HepG2 (cell line): ENCODE measurements at regions not wholly inside any gene's neighbourhood (a gene's known extent, or its start where the extent isn't known, plus 50 kb on each side); places are given as distances from the start of the nearest gene placed in this dataset.

Source experiments
- ATAC-seq: fragments of 200-7000 bp; cut with Tn5 transposase; 3 replicates; pipeline ENCODE4 v1.9.1; 2020; ENCODE audit warnings: mild to moderate bottlenecking, moderate library complexity
- BruUV-seq: library from RNA; stranded (reverse); fragments of 400-500 nt; replicated peaks from 2 replicates; lab custom pipeline; 2021; lab: Mats Ljungman, UMichigan
- CTCF ChIA-PET: fragments of 300-600 bp; formaldehyde crosslinking; extraction: SDS; loops from one replicate; lab custom pipeline; 2021; ENCODE audit warnings: low total read pairs, inconsistent platforms, low intra/inter-chr PET ratio; lab: Yijun Ruan, JAX
- POLR2A ChIA-PET: fragments of 350-600 bp; sonication (Branson Sonifier 250); formaldehyde crosslinking; loops from one replicate; lab custom pipeline; 2020; ENCODE audit warnings: antibody characterized with exemption, inconsistent platforms; lab: Yijun Ruan, JAX
- DNase-seq: peaks from one replicate; pipeline ENCODE4 v3.0.0-alpha.2; 2015; ENCODE audit warnings: low spot score
- FAIRE-seq: peaks from 3 replicates; lab custom pipeline; 2011; peaks lifted over from hg19 to GRCh38; lab: Jason Lieb, UNC
- H2AFZ ChIP-seq: one replicate; pipeline ENCODE4 v1.6.1; 2011; ENCODE audit warnings: low read length, inconsistent platforms
- H3K27ac ChIP-seq: fragments of 300-600 bp; 3 replicates; pipeline ENCODE4 v1.8.0; 2011; ENCODE audit warnings: mixed run types, mild to moderate bottlenecking, mixed read lengths, low read length, inconsistent platforms; ENCODE audit not compliant: insufficient read depth; ENCODE audit errors: extremely low read length
- H3K27me3 ChIP-seq, 2 experiments: fragments of 200-600 bp in 1 of 2; 2 replicates in 1 of 2; 3 replicates in 1 of 2; pipeline versions ENCODE4 v1.6.0 to v1.8.0; 2011; ENCODE audit warnings: low read length in 2 of 2, mild to moderate bottlenecking in 2 of 2, moderate library complexity in 2 of 2, inconsistent platforms in 1 of 2; ENCODE audit not compliant: insufficient read depth in 2 of 2, control insufficient read depth in 1 of 2
- H3K36me3 ChIP-seq, 2 experiments: fragments of 200-600 bp in 1 of 2; replicated peaks in 1 of 2; 2 replicates in 1 of 2; 3 replicates in 1 of 2; pipeline versions ENCODE4 v1.5.1 to v1.8.0; 2011; ENCODE audit warnings: low read length in 2 of 2, inconsistent platforms in 1 of 2; ENCODE audit not compliant: insufficient read depth in 2 of 2, control insufficient read depth in 1 of 2
- H3K4me1 ChIP-seq: 2 replicates; pipeline ENCODE4 v1.5.1; 2012; ENCODE audit warnings: low read length, inconsistent platforms; ENCODE audit not compliant: insufficient read depth
- H3K4me2 ChIP-seq: 2 replicates; pipeline ENCODE4 v1.6.0; 2011; ENCODE audit warnings: low read depth, low read length, inconsistent platforms
- H3K4me3 ChIP-seq, 3 experiments: fragments of 200-600 bp in 1 of 3; sonication (generic), shearing (Covaris generic) in 1 of 3; replicated peaks in 1 of 3; 2 replicates each; pipeline ENCODE4 v1.5.1; 2011 to 2016; ENCODE audit warnings: low read length in 3 of 3, inconsistent platforms in 2 of 3, low read depth in 2 of 3, mild to moderate bottlenecking in 2 of 3, control low read depth in 1 of 3, mixed read lengths in 1 of 3; ENCODE audit not compliant: insufficient read depth in 1 of 3
- H3K79me2 ChIP-seq: one replicate; pipeline ENCODE4 v1.6.1; 2011; ENCODE audit warnings: low read length, inconsistent platforms; ENCODE audit not compliant: insufficient read depth
- H3K9ac ChIP-seq: 2 replicates; pipeline ENCODE4 v1.6.0; 2011; ENCODE audit warnings: mild to moderate bottlenecking, low read depth, low read length, inconsistent platforms; ENCODE audit not compliant: insufficient read depth
- H3K9me3 ChIP-seq: 2 replicates; pipeline ENCODE4 v1.5.1; 2012; ENCODE audit warnings: mild to moderate bottlenecking, low read length
- H4K20me1 ChIP-seq: 2 replicates; pipeline ENCODE4 v1.6.0; 2011; ENCODE audit warnings: inconsistent platforms, mild to moderate bottlenecking, low read length, moderate library complexity; ENCODE audit not compliant: insufficient read depth
- HDAC1 ChIP-seq: sonication (generic); formaldehyde crosslinking; IDR thresholded peaks from 2 replicates; pipeline ENCODE4 v1.5.1; 2020; ENCODE audit warnings: mild to moderate bottlenecking, missing genetic modification reagents
- HNRNPH1 ChIP-seq: fragments of 200-400 bp; formaldehyde crosslinking; optimal IDR thresholded peaks from 2 replicates; pipeline ENCODE3; 2017; ENCODE audit warnings: mild to moderate bottlenecking, low read depth, low read length
- KMT2B ChIP-seq: IDR thresholded peaks from 2 replicates; pipeline ENCODE4 v1.6.1; 2016; ENCODE audit warnings: missing genetic modification reagents, missing compliant biosample characterization
- MYNN ChIP-seq: sonication (generic); formaldehyde crosslinking; IDR thresholded peaks from 2 replicates; pipeline ENCODE4 v1.4.0; 2020; ENCODE audit warnings: mild to moderate bottlenecking, low read depth, missing genetic modification reagents
- NR3C1 ChIP-seq: sonication (generic); formaldehyde crosslinking; IDR thresholded peaks from 2 replicates; pipeline ENCODE4 v1.4.0; 2020; ENCODE audit warnings: missing genetic modification reagents
- RBFOX2 ChIP-seq: fragments of 200-400 bp; formaldehyde crosslinking; IDR thresholded peaks from 2 replicates; pipeline ENCODE4 v1.6.1; 2017; ENCODE audit warnings: low read depth, mild to moderate bottlenecking, low read length
- RORA ChIP-seq: sonication (generic); formaldehyde crosslinking; IDR thresholded peaks from 2 replicates; pipeline ENCODE4 v1.5.0; 2020; ENCODE audit warnings: mild to moderate bottlenecking, missing genetic modification reagents, moderate library complexity
- SKI ChIP-seq: fragments of 450-650 bp; IDR thresholded peaks from one replicate; pipeline ENCODE4 v1.6.1; 2018; ENCODE audit warnings: mild to moderate bottlenecking; ENCODE audit not compliant: partially characterized antibody
- ZNF703 ChIP-seq: sonication (generic); formaldehyde crosslinking; IDR thresholded peaks from 2 replicates; pipeline ENCODE4 v1.5.1; 2020; ENCODE audit warnings: missing genetic modification reagents, mild to moderate bottlenecking, moderate library complexity, borderline replicate concordance
- WGBS: methylation state at CpG from one replicate; pipeline ENCODE4 v1.1.6; 2017; ENCODE audit warnings: low lambda C conversion rate; 5-methylcytosine and 5-hydroxymethylcytosine counted together
- in situ Hi-C: cut with HindIII; loops from 2 replicates; pipeline ENCODE4 v1.10.0; 2017; ENCODE audit warnings: low pct_unique_long_range_greater_than_20kb; ENCODE audit not compliant: extremely low pct_ligation_motif_present
- intact Hi-C: fragments of 100-400 bp; cut with micrococcal nuclease; formaldehyde crosslinking; loops from one replicate; pipeline ENCODE4 v1.10.0; 2022; ENCODE audit not compliant: unreplicated experiment
- TF ChIP-seq, protein P1 (sequence below): sonication (generic); formaldehyde crosslinking; IDR thresholded peaks from 2 replicates; pipeline ENCODE4 v1.8.1; 2023; ENCODE audit warnings: mild to moderate bottlenecking, missing genetic modification reagents
- TF ChIP-seq, protein P2 (sequence below): sonication (generic); formaldehyde crosslinking; IDR thresholded peaks from 2 replicates; pipeline ENCODE4 v1.4.0; 2020; ENCODE audit warnings: missing genetic modification reagents
- TF ChIP-seq, protein P3 (sequence below): sonication (generic); formaldehyde crosslinking; IDR thresholded peaks from 2 replicates; pipeline ENCODE4 v1.8.1; 2023; ENCODE audit warnings: missing genetic modification reagents, mild to moderate bottlenecking, borderline replicate concordance

DNA sequence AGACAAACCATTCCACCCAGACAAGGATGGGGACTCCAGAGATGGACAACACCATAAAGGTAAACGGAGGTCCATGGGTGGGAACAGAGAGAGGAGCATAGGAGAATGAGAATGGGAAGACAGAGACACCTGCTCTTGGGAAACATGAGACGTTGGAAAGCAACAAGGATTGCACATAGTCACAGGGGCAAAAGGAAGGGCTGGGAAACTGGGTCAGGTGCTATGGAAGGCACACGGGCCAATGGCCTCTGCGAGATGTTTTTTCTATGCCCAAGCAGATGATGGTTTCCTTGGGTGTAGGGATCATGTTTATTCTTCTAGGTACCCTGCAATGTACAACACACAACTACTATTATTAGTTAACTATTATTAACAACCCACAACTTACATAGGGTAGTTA is 143.6 kb upstream of the AGAP1 start:
- Histone ChIP-seq H3K79me2 (no peaks in the 10 kb centered on the region), H3K4me2 (no peak overlapping the region), H3K9me3 (no peaks in the 10 kb centered on the region), H3K4me3 (no peak overlapping the region), H4K20me1 (no peaks in the 10 kb centered on the region), H2AFZ (no peak overlapping the region), H3K27me3 (peaks cover 2 to 62% of the 10 kb centered on the region in 2 experiments; a peak in 4 of 5 replicates), H3K27ac (no peak overlapping the region), H3K36me3 (no peaks in the 10 kb centered on the region), H3K9ac (no peak overlapping the region), H3K4me1 (no peaks in the 10 kb centered on the region)
- DNase-seq, result no peak
- ChIA-PET POLR2A (no interaction called here), CTCF (no interaction called here)
- in situ Hi-C loops, result no loop called here
- no peak for FAIRE-seq
- BruUV-seq, result no TSS peak
- 4% methylated on average over 4 of the region's 4 CpGs for WGBS
- no peak for ATAC-seq
- TF ChIP-seq RORA (no peak), HNRNPH1 (no peak), ZNF703 (CRISPR knock-in tag) (no peak), NR3C1 (no peak), HDAC1 (no peak), SKI (no peak), KMT2B (CRISPR knock-in tag) (no peak), MYNN (CRISPR knock-in tag) (no peak), RBFOX2 (no peak)
- TF ChIP-seq, protein P1, sequence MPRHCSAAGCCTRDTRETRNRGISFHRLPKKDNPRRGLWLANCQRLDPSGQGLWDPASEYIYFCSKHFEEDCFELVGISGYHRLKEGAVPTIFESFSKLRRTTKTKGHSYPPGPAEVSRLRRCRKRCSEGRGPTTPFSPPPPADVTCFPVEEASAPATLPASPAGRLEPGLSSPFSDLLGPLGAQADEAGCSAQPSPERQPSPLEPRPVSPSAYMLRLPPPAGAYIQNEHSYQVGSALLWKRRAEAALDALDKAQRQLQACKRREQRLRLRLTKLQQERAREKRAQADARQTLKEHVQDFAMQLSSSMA (CRISPR knock-in tag), result no peak
- TF ChIP-seq, protein P2, sequence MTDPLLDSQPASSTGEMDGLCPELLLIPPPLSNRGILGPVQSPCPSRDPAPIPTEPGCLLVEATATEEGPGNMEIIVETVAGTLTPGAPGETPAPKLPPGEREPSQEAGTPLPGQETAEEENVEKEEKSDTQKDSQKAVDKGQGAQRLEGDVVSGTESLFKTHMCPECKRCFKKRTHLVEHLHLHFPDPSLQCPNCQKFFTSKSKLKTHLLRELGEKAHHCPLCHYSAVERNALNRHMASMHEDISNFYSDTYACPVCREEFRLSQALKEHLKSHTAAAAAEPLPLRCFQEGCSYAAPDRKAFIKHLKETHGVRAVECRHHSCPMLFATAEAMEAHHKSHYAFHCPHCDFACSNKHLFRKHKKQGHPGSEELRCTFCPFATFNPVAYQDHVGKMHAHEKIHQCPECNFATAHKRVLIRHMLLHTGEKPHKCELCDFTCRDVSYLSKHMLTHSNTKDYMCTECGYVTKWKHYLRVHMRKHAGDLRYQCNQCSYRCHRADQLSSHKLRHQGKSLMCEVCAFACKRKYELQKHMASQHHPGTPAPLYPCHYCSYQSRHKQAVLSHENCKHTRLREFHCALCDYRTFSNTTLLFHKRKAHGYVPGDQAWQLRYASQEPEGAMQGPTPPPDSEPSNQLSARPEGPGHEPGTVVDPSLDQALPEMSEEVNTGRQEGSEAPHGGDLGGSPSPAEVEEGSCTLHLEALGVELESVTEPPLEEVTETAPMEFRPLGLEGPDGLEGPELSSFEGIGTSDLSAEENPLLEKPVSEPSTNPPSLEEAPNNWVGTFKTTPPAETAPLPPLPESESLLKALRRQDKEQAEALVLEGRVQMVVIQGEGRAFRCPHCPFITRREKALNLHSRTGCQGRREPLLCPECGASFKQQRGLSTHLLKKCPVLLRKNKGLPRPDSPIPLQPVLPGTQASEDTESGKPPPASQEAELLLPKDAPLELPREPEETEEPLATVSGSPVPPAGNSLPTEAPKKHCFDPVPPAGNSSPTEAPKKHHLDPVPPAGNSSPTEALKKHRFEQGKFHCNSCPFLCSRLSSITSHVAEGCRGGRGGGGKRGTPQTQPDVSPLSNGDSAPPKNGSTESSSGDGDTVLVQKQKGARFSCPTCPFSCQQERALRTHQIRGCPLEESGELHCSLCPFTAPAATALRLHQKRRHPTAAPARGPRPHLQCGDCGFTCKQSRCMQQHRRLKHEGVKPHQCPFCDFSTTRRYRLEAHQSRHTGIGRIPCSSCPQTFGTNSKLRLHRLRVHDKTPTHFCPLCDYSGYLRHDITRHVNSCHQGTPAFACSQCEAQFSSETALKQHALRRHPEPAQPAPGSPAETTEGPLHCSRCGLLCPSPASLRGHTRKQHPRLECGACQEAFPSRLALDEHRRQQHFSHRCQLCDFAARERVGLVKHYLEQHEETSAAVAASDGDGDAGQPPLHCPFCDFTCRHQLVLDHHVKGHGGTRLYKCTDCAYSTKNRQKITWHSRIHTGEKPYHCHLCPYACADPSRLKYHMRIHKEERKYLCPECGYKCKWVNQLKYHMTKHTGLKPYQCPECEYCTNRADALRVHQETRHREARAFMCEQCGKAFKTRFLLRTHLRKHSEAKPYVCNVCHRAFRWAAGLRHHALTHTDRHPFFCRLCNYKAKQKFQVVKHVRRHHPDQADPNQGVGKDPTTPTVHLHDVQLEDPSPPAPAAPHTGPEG (CRISPR knock-in tag), result no peak
- TF ChIP-seq, protein P3, sequence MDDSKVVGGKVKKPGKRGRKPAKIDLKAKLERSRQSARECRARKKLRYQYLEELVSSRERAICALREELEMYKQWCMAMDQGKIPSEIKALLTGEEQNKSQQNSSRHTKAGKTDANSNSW (CRISPR knock-in tag), result no peak
- intact Hi-C loops, result no loop called here
